GM10266 (cell line): ENCODE measurements at regions not wholly inside any gene's neighbourhood (a gene's known extent, or its start where the extent isn't known, plus 50 kb on each side); places are given as distances from the start of the nearest gene placed in this dataset.
A peak's percentile ranks its signal among the peaks of the same experiment; 100 is the strongest.

Source experiments
- DNase-seq: peaks from one replicate; pipeline ENCODE4 v3.0.0; 2012; ENCODE audit errors: extremely low spot score
- CTCF ChIP-seq: IDR thresholded peaks from 2 replicates; pipeline ENCODE4 v1.5.1; 2012; ENCODE audit warnings: mild to moderate bottlenecking, low read depth; ENCODE audit not compliant: control insufficient read depth, insufficient read depth; ENCODE audit errors: missing control alignments

DNA sequence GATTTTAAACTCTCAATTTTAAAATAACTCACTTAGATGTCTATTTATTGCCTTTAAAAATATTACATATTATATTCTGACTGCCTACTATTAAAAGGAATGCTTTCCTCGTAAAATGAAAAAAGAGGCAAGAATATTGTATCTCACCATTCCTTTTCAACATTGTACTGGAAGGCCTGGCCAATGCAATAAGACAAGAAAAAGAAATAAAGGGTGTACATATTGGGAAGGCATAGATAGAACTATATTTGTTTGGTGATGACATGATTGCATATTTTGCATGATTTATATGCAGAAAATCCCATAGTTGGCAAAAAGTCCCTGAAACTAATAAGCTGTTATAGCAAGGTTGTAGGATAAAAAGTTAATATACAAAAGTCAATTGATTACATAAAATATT is 474.6 kb upstream of the ATP2B1 start:
- DNase-seq, result no peak
- no peak for TF ChIP-seq CTCF

DNA sequence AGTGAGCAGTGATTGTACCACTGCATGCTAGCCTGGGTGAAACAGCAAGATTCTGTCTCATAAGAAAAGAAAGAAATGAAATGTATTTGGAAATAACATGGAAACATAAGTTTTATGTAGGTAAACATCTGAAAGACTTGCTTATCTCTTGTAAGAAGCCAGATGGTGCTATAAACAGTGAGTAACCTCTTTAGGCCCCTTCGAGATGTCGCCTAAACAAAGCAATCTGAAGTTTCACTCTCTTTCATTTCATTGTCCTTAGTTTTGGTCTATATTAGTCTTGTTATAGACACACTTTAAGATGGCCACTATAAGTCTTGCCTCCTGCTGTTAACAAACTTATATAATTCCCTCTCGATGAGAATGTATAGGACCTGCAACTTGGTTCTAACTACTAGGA is 472.6 kb upstream of the ATP2B1 start:
- no peak for DNase-seq
- TF ChIP-seq CTCF, result no peak

- no peak for DNase-seq
- TF ChIP-seq CTCF, result no peak
Observed at GRCh38 chr12:90174956-90175355, 466.3 kb upstream of the ATP2B1 start.

DNA sequence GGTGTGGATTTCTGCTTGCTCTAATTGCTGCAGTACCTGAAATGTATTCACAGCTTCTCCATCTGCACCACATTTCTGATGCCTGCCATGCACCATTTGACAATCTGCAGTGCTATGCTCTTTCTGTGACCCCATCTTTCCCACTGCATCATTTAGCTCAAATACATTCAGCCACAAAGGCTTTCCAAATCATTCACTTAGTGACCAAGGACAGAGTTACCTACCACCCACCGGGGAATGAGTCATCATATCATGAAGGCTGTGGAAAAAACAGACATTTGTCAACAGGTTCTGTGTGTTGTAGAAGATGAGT is 465.5 kb upstream of the ATP2B1 start:
- DNase-seq, result peak; percentile 3
- no peak for TF ChIP-seq CTCF

DNA sequence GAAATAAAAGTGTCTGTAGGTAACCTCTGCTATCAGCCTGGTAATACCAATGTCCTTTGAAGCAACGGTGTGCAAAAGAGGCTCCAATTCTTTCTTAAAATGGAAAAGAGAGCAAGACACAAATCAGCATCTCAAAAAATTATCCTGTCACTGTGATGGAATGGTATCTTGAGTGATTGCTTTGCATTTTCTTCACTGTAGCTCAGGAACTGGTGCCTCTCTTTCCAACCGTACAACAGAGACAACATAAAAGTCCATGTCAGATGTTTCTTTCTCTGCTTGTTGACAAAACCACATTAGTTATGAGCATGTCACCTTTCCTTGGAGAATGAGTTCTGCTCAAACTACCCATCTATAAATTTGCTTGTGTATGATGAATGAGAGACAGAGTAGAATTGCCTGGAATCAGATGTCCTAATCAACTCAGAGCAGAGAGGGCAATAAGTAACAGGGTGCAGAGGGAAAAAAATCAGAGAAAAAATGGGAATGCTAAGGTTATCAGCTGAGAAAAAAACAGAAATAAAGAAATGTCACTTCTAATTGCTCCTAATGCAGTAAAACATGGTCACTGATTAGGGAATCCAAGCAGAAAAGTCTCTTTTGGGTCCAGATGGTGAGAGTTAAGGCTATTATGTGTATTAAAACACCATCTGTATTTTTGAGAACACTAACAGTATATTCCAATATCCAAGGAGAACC is 465.0 kb upstream of the ATP2B1 start:
- DNase-seq, result no peak
- TF ChIP-seq CTCF, result no peak

- DNase-seq, result no peak
- TF ChIP-seq CTCF, result no peak
Observed at GRCh38 chr12:90172524-90172923, 463.9 kb upstream of the ATP2B1 start.

GRCh38 chr12:90170740-90171139 is 462.1 kb upstream of the ATP2B1 start:
- no peak for TF ChIP-seq CTCF
- DNase-seq, result no peak
